Esophagus squamous epithelium (tissue), 4 donors: ENCODE measurements at regions not wholly inside any gene's neighbourhood (a gene's known extent, or its start where the extent isn't known, plus 50 kb on each side); places are given as distances from the start of the nearest gene placed in this dataset.

Experiments used
- POLR2A ChIP-seq, 4 donors: fragments of 450-650 bp; IDR thresholded peaks; one replicate each; pipeline ENCODE4 v1.6.1; 2017; ENCODE audit warnings: antibody characterized with exemption in 4 of 4, mild to moderate bottlenecking in 4 of 4, moderate library complexity in 3 of 4
- TF ChIP-seq, protein P1 (sequence below), 6 experiments: fragments of 450-650 bp in 4 of 6; fragments of 200-600 bp in 2 of 6; sonication (generic) in 2 of 6; IDR thresholded peaks; one replicate each; pipeline ENCODE4 v1.5.1; 2016 to 2019; ENCODE audit warnings: antibody characterized with exemption in 6 of 6, mild to moderate bottlenecking in 4 of 6, moderate library complexity in 4 of 6

DNA sequence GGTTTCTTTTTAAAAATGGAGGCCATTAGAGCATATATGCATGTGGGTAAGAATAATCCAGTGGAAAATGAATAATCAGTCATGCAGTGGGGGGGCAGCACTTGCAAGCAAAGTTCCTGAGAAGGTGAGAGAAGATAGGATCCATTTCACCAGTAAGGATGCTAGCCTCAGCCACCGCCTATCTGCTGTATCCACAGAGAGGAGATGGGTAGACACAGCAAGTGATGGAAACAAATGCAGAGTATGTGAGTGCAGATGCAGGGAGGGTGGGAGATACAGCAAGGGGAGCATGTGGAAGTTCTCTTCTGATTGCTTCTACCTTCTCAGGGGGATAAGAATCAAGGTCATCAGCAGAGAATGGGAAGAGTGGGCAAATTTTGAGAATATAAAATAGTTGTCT is 171.4 kb upstream of the PDE1C start:
- TF ChIP-seq POLR2A (IDR thresholded peaks at IDR 0.05) = no peak
- TF ChIP-seq, protein P1, sequence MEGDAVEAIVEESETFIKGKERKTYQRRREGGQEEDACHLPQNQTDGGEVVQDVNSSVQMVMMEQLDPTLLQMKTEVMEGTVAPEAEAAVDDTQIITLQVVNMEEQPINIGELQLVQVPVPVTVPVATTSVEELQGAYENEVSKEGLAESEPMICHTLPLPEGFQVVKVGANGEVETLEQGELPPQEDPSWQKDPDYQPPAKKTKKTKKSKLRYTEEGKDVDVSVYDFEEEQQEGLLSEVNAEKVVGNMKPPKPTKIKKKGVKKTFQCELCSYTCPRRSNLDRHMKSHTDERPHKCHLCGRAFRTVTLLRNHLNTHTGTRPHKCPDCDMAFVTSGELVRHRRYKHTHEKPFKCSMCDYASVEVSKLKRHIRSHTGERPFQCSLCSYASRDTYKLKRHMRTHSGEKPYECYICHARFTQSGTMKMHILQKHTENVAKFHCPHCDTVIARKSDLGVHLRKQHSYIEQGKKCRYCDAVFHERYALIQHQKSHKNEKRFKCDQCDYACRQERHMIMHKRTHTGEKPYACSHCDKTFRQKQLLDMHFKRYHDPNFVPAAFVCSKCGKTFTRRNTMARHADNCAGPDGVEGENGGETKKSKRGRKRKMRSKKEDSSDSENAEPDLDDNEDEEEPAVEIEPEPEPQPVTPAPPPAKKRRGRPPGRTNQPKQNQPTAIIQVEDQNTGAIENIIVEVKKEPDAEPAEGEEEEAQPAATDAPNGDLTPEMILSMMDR (IDR thresholded peaks at IDR 0.05) = no peak
